VCaP (cell line): ENCODE measurements at regions not wholly inside any gene's neighbourhood (a gene's known extent, or its start where the extent isn't known, plus 50 kb on each side); places are given as distances from the start of the nearest gene placed in this dataset.

ENCODE experiments used
- H3K27ac ChIP-seq: fragments of 450-650 bp; 2 replicates; pipeline ENCODE4 v1.5.1; 2017
- CTCF ChIP-seq: fragments of 450-650 bp; conservative IDR thresholded peaks from 2 replicates; pipeline ENCODE4 v1.5.1; 2017; ENCODE audit warnings: mild to moderate bottlenecking, moderate library complexity

GRCh38 chr5:124580925-124581737, 165.3 kb downstream of the ZNF608 start:
- H3K27ac ChIP-seq: peak overlapping the region; percentile 69
- no peak for TF ChIP-seq CTCF

- peak overlapping the region; percentile 69 for H3K27ac ChIP-seq
These were observed 165.9 kb downstream of the ZNF608 start for GRCh38 chr5:124580512-124580911.

GRCh38 chr5:124576848-124577409, 169.5 kb downstream of the ZNF608 start:
- no peak overlapping the region for H3K27ac ChIP-seq
- no peak for TF ChIP-seq CTCF

More at GRCh38 chr5:124580512-124580911, 165.9 kb downstream of the ZNF608 start:
- no peak for TF ChIP-seq CTCF

- no peak for TF ChIP-seq CTCF
- no peak overlapping the region for H3K27ac ChIP-seq
These were observed 170.7 kb downstream of the ZNF608 start for GRCh38 chr5:124575725-124576124.

GRCh38 chr5:124574521-124575436, 171.7 kb downstream of the ZNF608 start:
- peak overlapping the region; percentile 56 for H3K27ac ChIP-seq
- TF ChIP-seq CTCF: no peak

GRCh38 chr5:124572971-124573370, 173.5 kb downstream of the ZNF608 start:
- H3K27ac ChIP-seq: peak overlapping the region; percentile 56
- TF ChIP-seq CTCF: no peak
